OCI-LY7 (cell line): ENCODE measurements at regions not wholly inside any gene's neighbourhood (a gene's known extent, or its start where the extent isn't known, plus 50 kb on each side); places are given as distances from the start of the nearest gene placed in this dataset.

Experiments
- BruUV-seq: library from RNA; stranded (reverse); fragments of 400-500 nt; replicated peaks from 2 replicates; lab custom pipeline; 2021; lab: Mats Ljungman, UMichigan
- CTCF ChIA-PET: fragments of 300-600 bp; sonication (Branson Sonifier 250); formaldehyde crosslinking; loops from one replicate; lab custom pipeline; 2022; ENCODE audit warnings: antibody characterized with exemption; ENCODE audit not compliant: unreplicated experiment; lab: Charles Lee
- POLR2A ChIA-PET: fragments of 300-600 bp; sonication (Branson Sonifier 250); formaldehyde crosslinking; loops from one replicate; lab custom pipeline; 2022; ENCODE audit warnings: antibody characterized with exemption; lab: Charles Lee
- DNase-seq: peaks from one replicate; pipeline ENCODE4 v3.0.0-alpha.2; 2015; ENCODE audit warnings: low spot score
- H2AFZ ChIP-seq: fragments of 200-600 bp; sonication (generic), shearing (Covaris generic); 2 replicates; pipeline ENCODE4 v1.6.1; 2014; ENCODE audit warnings: mild to moderate bottlenecking, antibody characterized with exemption, low read length, moderate library complexity
- H3K27ac ChIP-seq: fragments of 200-600 bp; sonication (generic); 2 replicates; pipeline ENCODE4 v1.5.1; 2014; ENCODE audit warnings: mixed run types, low read depth, mild to moderate bottlenecking, moderate library complexity, low read length, inconsistent platforms; ENCODE audit not compliant: poor library complexity, severe bottlenecking
- H3K36me3 ChIP-seq: fragments of 200-600 bp; sonication (generic); 2 replicates; pipeline ENCODE4 v1.6.1; 2014; ENCODE audit warnings: mild to moderate bottlenecking, antibody characterized with exemption, low read length, moderate library complexity, mixed read lengths; ENCODE audit not compliant: insufficient read depth
- H3K4me1 ChIP-seq: fragments of 200-600 bp; sonication (generic); 2 replicates; pipeline ENCODE4 v1.5.1; 2014; ENCODE audit warnings: mild to moderate bottlenecking, low read length; ENCODE audit not compliant: insufficient read depth, poor library complexity, severe bottlenecking
- H3K4me2 ChIP-seq: fragments of 200-600 bp; sonication (generic); 2 replicates; pipeline ENCODE4 v1.6.1; 2014; ENCODE audit warnings: mild to moderate bottlenecking, low read length
- H3K4me3 ChIP-seq: fragments of 200-600 bp; sonication (generic); 2 replicates; pipeline ENCODE4 v1.5.1; 2014; ENCODE audit warnings: mild to moderate bottlenecking, low read depth, low read length; ENCODE audit not compliant: poor library complexity, severe bottlenecking
- H3K79me2 ChIP-seq: fragments of 200-600 bp; sonication (generic); 2 replicates; pipeline ENCODE4 v1.6.1; 2016; ENCODE audit warnings: low read depth, mild to moderate bottlenecking, low read length, moderate library complexity, mixed read lengths; ENCODE audit not compliant: insufficient read depth
- H3K9me2 ChIP-seq: fragments of 200-600 bp; sonication (generic); 2 replicates; pipeline ENCODE4 v1.6.1; 2016; ENCODE audit warnings: mild to moderate bottlenecking, low read length, mixed read lengths; ENCODE audit not compliant: insufficient read depth
- H3K9me3 ChIP-seq: fragments of 200-600 bp; sonication (generic); 2 replicates; pipeline ENCODE4 v1.6.1; 2014; ENCODE audit warnings: mild to moderate bottlenecking, mixed run types, low read length, mixed read lengths
- H4K20me1 ChIP-seq: fragments of 200-600 bp; sonication (generic); 2 replicates; pipeline ENCODE4 v1.6.1; 2014; ENCODE audit warnings: mild to moderate bottlenecking, antibody characterized with exemption, low read length, moderate library complexity, mixed read lengths; ENCODE audit not compliant: insufficient read depth
- EZH2phosphoT487 ChIP-seq: fragments of 200-600 bp; sonication (generic); IDR thresholded peaks from 2 replicates; pipeline ENCODE4 v1.6.1; 2018; ENCODE audit warnings: low read depth, borderline replicate concordance, mild to moderate bottlenecking, mixed run types, antibody characterized with exemption, low read length, moderate library complexity, mixed read lengths
- intact Hi-C: fragments of 100-400 bp; cut with micrococcal nuclease; formaldehyde crosslinking; loops from one replicate; pipeline ENCODE4 v1.10.0; 2022; ENCODE audit not compliant: unreplicated experiment
- TF ChIP-seq, protein P1 (sequence below): fragments of 200-600 bp; sonication (generic); conservative IDR thresholded peaks from 2 replicates; pipeline ENCODE4 v1.5.1; 2014; ENCODE audit warnings: mild to moderate bottlenecking, antibody characterized with exemption, low read length, moderate library complexity, mixed read lengths

GRCh38 chr3:22209578-22209977 is 458.6 kb upstream of the ZNF385D start:
- Histone ChIP-seq H3K36me3 (no peaks in the 10 kb centered on the region), H3K79me2 (no peaks in the 10 kb centered on the region), H3K4me3 (no peak overlapping the region), H3K4me1 (no peaks in the 10 kb centered on the region), H4K20me1 (no peaks in the 10 kb centered on the region), H3K4me2 (no peak overlapping the region), H3K9me2 (no peaks in the 10 kb centered on the region), H3K27ac (no peak overlapping the region), H3K9me3 (no peaks in the 10 kb centered on the region), H2AFZ (no peak overlapping the region)
- no peak for DNase-seq
- POLR2A ChIA-PET, result interaction anchor here (1.5 kb wide), 1 partner anchor 12 kb away, joined by 4 read pairs; no protein-coding TSS in a partner anchor
- no peak for TF ChIP-seq EZH2phosphoT487
- TF ChIP-seq, protein P1, sequence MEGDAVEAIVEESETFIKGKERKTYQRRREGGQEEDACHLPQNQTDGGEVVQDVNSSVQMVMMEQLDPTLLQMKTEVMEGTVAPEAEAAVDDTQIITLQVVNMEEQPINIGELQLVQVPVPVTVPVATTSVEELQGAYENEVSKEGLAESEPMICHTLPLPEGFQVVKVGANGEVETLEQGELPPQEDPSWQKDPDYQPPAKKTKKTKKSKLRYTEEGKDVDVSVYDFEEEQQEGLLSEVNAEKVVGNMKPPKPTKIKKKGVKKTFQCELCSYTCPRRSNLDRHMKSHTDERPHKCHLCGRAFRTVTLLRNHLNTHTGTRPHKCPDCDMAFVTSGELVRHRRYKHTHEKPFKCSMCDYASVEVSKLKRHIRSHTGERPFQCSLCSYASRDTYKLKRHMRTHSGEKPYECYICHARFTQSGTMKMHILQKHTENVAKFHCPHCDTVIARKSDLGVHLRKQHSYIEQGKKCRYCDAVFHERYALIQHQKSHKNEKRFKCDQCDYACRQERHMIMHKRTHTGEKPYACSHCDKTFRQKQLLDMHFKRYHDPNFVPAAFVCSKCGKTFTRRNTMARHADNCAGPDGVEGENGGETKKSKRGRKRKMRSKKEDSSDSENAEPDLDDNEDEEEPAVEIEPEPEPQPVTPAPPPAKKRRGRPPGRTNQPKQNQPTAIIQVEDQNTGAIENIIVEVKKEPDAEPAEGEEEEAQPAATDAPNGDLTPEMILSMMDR, result no peak
- CTCF ChIA-PET, result no interaction called here
- intact Hi-C loops, result no loop called here
- no TSS peak for BruUV-seq

- no peak overlapping the region for H3K27ac ChIP-seq
- no peaks in the 10 kb centered on the region for H3K36me3 ChIP-seq
- no peaks in the 10 kb centered on the region for H4K20me1 ChIP-seq
- H3K4me2 ChIP-seq, result no peak overlapping the region
- no peaks in the 10 kb centered on the region for H3K9me3 ChIP-seq
- no peaks in the 10 kb centered on the region for H3K79me2 ChIP-seq
- H3K4me3 ChIP-seq, result no peak overlapping the region
- BruUV-seq, result no TSS peak
- intact Hi-C loops, result no loop called here
- H2AFZ ChIP-seq, result no peak overlapping the region
- CTCF ChIA-PET, result no interaction called here
- TF ChIP-seq, protein P1, result no peak
- no peak for TF ChIP-seq EZH2phosphoT487
- no peaks in the 10 kb centered on the region for H3K4me1 ChIP-seq
- POLR2A ChIA-PET, result interaction anchor here (1.5 kb wide), 1 partner anchor 13 kb away, joined by 4 read pairs; no protein-coding TSS in a partner anchor
- DNase-seq, result no peak
- H3K9me2 ChIP-seq, result no peaks in the 10 kb centered on the region
These were observed 459.7 kb upstream of the ZNF385D start for GRCh38 chr3:22210693-22211092.

- no peaks in the 10 kb centered on the region for H3K9me2 ChIP-seq
- no peaks in the 10 kb centered on the region for H3K4me1 ChIP-seq
- no peaks in the 10 kb centered on the region for H4K20me1 ChIP-seq
- TF ChIP-seq, protein P1, result no peak
- H3K79me2 ChIP-seq, result no peaks in the 10 kb centered on the region
- no peak overlapping the region for H3K4me3 ChIP-seq
- no peak overlapping the region for H3K27ac ChIP-seq
- intact Hi-C loops, result no loop called here
- H3K4me2 ChIP-seq, result no peak overlapping the region
- DNase-seq, result no peak
- ChIA-PET CTCF (no interaction called here), POLR2A (no interaction called here)
- H2AFZ ChIP-seq, result no peak overlapping the region
- no peaks in the 10 kb centered on the region for H3K36me3 ChIP-seq
- H3K9me3 ChIP-seq, result no peaks in the 10 kb centered on the region
- no TSS peak for BruUV-seq
These were observed 465.6 kb upstream of the ZNF385D start for GRCh38 chr3:22216601-22217000.
